Hematopoietic multipotent progenitor cell treated with erythropoietin and hydrocortisone succinate and interleukin-3 and kit ligand, for 15 days (in vitro differentiated cells): ENCODE measurements at regions not wholly inside any gene's neighbourhood (a gene's known extent, or its start where the extent isn't known, plus 50 kb on each side); places are given as distances from the start of the nearest gene placed in this dataset.
A peak's percentile ranks its signal among the peaks of the same experiment; 100 is the strongest.

Experiments
- DNase-seq: peaks from one replicate; pipeline ENCODE4 v3.0.0-alpha.2; 2015; ENCODE audit warnings: low spot score

DNA sequence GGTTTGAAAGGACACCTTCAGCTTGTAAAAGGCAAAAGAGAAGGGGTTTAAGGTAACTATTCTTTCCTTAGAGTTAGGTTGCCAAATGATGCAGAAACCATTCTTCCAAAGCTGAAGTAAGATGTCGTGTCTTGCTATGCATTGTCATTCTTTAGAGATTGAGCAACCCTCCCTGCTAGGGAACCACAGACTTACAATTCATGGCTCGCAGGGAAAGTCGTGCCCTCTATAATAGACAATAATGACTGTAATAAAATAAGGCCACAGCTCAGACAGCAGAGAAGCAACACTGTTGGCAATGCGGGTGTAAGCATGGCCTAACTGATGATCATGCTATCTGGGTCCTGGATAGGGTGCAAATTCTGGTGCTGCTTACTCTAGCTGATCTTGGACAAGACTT, 129.6 kb upstream of the CDH13 start:
- DNase-seq = no peak

DNA sequence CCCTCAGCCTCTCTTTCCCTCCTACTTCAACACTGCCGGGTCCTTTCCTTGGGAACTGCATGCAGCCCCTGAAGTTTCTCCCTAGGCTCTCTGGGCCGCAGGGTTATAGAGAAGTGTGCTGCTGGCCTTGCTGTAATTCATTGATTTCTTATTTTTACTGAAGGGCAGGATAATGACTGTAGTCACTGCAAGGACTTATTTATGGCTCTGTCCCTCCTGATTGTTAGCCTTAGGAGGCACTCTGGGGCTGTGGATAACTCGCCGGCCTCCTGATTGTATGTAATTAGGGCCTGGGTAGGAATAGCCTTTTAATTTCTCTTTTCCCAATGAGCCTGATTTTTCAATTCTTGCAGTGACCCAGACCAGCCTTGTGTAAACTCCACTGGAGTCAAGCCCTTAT, 138.3 kb upstream of the CDH13 start:
- no peak for DNase-seq

DNA sequence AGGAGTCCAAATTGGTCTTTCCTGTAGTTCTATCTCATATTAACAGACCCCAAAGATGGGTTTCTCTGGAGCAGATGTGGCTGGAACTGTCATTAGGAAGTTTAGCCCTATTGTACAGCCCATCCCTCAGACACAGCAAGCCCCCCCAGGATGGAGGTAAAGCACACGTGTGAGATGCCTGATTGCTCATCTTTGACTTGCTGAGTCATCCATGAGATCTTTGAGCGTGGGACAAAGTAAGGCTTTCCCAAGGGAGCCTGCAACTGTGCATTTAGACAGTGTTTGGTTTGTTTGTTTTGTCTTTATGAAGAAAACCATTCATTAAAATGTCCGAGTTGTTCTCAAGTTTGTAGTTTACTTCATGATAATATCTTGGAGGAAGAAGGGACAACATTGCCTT, 145.3 kb upstream of the CDH13 start:
- no peak for DNase-seq

DNA sequence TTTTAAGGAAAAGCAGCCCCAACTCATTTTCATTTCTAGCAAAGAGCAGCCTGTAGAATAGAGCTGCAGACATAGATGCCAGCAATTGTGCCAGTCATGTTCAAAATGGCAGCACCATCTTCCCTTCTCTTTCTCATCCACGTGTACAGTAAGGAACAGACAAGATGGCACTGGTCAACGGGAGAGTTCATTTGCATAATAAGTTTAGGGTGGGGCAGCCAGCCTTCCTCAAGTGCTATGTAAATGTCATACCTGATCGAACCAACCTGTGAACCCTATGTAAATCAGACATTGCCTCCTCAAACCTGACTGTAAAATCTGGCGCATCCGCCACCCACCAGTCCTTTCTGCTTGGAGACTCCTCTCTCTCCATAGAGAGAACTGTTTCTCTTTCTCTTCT, 150.0 kb upstream of the CDH13 start:
- DNase-seq = no peak

DNA sequence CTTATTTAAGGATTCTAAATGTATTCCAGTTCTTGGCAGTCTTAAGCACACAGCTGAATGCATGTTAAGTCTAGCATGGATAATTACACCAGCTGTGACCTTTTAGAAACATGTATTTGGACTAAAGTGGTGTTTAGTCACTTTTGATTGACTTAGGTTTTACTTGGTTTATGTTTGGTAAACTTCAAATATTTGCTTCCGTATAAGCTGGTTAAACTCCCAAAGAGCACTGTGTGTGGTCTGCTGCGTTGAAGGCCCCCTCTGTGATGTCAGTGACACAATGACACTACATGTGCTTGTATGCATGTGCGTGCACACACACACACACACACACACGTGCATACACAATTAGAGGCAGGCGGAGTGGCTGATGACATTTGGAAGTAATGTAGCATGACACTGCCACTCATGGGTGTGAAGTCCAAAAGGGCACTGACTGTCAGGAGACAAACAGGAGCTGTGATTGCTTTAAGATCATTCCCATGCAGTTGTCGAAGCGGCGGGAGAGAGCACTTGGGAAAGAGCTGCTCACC, 156.1 kb upstream of the CDH13 start:
- no peak for DNase-seq

DNA sequence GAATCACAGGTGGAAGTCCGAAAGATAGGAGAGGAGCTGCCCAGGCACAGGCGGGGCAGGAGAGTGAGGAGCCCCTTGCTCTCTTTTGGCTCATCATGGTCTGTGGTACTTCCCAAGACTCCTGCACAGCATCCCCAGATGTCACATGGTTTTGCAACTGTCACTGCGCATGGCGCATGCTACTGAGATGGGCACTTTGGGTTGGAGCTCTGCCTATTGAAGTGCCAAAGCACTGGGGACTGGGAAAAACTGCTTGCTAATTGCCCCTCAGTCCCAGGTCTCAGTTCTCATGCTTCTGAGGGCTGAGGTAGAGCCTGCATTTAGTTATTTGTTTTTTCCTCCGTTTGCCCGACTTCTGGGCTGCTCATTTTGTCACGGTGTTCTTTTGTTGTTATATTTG, 156.8 kb upstream of the CDH13 start:
- no peak for DNase-seq

DNA sequence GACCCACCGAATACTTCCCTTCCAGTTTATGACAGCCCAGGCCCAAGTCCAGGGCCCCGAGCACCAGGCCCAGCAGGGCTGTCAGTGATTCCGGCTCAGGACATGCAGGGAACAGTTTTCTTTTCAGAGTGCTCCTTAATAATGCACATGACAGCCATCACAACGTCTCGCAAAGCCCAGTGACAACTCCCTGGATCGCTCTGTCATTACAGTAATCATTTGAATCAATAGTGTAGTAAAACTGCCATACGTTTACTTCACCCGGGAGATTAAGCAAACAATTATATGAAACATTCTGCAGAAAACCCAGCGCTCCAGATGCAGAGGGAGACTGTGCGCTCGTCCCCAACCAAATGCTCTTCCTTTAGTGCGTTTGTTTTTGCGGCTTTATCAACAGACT, 162.6 kb upstream of the CDH13 start:
- DNase-seq = no peak

DNA sequence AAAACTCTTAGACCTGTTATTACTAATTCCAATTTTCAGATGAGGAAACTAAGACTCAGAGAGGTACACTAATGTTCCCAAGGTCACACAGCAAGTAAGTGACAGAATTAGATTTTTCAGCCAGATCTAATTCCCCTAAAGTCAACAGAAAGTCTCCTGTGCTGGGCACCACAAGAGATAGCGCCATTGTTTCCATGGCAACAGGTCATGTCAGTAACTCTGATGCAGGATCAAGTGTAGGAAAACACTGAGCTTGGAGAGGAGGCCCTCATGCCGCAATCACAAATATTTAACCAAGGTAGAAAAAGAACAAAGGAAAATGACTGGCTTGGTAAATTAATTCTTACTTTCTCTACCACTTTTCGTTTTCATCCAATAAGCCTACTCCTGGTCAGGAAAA, 166.0 kb upstream of the CDH13 start:
- DNase-seq = no peak

DNA sequence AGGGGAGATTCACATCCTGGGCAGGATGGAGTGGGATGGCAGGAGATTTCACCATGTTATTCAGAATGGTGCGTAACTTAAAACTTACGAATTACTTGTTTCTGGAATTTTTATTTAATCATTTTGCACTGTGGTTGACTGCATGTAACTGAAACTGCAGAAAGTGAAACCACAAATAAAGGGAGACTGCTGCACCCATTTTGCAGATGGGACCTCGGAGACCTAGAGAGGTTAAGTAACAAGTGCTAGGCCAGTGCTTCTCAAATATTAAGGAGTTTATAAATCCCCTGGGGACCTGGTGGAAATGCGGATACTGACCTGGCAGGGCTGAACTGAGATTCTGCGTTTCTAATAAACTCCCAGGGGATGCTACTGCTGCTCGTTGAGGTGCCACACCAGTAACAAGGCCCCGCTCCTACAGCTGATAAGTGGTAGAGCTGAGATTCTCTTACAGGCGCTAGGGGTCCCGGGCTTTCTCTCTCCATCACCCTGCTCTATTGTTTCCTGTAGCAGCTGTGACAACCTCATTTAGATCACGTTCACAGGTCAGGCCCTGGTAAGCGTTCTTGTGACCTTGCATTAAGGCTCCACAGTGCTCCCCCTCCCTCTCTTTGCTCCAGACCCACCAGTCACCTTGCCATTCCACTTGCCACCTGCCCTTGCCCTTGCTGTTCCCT, 167.1 kb upstream of the CDH13 start:
- no peak for DNase-seq

DNA sequence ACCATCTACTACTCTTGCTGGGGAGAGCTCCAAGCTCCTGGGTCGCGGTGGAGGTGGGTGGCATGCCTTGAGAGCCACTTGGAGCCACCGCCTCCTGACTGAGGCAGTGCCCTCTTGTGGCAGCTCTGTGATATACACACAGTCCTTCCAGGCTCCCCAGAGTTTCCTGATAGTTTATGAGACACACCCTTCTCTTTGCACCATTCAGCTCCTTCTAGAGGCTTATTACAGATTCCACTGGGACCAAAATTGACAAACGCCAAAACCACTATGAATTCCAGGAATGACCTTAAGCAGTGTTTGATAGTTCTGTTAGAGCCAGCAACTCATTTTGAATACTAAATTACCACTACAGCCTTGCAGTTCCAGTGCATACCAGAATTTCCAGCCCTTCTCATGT, 170.1 kb upstream of the CDH13 start:
- peak; percentile 22 for DNase-seq

DNA sequence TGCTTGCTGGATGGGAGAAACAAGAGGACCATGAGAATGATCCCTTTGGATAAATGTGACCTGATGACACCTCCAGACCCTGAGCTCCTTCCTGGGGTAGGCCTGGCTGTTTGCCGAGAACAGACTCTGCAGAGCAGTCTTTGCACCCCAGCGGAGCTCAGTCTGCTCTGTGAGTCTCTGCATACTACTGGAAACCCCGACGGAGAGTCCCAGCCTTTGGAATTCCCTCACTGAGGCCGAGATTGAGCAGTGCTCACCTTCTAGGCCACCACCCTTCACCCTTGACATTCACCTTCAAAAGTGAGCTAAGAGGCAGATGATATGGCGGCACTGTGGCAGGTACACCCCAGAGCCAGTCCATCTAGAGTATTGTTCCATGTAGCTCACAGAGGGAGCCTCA, 172.2 kb upstream of the CDH13 start:
- no peak for DNase-seq

DNA sequence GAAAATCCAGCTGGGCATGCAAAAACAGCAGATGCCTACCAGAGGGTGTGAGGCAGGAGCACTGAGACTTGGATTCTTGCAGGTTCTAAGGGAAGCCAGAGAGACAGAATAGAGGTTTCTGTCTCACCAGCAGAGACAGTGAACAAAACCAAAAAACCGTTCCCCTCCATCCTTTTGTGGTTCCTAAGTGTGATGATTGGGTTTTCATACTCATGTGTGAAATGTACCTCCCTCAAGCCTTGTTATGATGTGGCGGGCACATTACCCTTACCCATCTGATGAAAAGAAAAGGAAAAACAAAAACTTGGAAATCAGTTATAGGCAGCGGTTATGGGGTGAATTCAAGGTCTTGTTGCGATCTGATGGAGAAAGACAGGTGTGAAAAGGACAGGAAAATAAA, 172.6 kb upstream of the CDH13 start:
- no peak for DNase-seq

DNA sequence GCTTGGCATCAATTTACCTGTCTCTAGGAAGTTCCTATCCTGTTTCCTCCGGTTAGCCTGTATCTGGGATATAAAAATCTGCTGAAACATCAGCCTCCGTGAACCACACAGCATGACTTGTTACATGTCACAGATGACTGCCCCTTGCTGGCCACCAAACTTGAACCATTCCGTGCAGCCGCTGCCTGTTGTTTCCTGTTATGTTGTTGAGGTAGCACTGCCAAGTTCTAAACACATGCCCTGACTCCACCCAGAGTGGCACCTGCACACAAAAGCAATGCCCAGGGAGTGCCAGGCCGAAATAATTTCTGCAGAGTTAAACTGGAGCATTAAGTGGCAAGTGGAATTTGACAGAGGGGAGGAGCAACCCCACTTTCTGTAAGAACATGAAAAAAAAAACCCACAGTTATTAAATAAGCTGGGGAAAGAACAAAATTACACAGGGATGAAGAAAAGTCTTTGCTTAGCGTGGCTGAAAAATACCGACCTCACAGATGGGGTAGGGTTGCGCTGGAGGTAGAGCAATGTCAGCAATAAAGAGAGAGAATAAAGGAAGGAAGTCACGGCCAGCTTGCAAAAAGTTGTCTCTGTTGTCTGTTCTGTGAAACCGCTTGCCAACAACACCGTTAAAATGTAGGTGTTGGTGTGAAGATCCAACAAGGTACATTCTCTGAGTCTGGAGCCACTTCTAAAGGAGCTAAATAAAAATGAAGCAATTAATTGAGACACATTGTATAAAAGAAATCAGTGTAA, 174.6 kb upstream of the CDH13 start:
- no peak for DNase-seq

DNA sequence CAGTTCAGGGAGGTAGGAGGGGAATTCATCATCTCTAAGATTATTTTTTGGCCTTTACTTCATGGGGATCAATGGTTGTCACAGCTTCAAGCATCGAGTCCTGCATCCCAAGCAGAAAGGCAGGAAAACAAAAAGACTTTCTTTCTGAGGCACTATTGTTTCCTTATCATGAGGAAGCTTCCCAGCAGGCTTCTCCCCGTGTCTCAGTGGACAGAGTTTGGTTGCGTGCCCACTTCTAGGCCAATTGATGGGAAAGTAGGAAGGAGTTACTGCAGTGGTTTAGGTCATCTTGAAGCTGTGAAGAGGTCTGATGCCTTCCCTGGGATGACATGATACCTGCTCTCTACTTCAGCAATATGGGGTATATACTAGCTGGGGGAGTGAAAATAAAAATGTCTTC, 175.3 kb upstream of the CDH13 start:
- DNase-seq = no peak

DNA sequence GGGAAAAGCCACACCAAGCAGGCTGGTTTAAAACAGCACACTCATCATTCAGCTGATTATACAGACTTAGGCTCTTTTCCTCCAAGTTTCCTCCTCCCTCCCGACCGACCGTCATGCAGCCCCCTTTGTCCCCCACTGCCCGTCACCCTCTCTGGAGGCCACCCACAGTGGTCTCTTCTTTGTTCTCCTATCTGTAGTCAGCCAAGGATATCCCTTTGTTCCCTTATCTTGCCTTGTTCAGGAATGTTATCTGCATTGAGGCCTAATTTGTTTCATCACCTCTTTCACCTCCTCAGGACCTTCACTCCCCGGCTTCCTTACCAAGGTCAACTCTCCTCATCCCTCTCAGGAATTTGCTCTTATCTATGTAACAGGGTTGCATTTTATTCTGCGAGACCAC, 186.4 kb upstream of the CDH13 start:
- DNase-seq = no peak

DNA sequence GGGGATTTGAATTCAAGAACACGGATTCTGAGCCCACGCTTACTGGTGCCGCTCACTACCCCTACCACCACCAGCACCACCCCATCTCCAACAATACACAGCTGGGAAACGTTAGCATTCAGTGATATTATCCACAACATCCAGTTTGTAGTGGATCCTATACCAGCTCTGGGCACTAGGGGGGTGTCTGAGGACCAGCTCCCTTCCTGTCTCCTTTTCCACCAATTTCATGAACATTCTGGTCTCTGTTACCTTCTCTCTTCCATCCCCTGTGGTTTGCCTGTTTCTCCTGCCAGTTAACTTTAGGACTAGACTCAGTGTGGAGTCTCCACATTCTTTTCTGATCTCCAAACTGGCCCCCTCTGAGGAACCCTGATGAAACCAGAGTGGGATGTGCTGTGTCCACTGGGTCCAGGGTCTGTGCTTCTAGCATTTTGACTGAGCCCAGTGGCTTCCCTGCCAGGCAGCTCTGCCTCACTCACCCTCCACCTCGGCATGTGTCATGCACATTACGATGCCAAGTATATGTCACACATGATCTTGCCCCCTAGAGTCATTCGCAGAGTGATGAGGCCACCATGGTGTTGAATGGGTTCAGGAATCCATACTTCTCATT, 187.0 kb upstream of the CDH13 start:
- DNase-seq = no peak

DNA sequence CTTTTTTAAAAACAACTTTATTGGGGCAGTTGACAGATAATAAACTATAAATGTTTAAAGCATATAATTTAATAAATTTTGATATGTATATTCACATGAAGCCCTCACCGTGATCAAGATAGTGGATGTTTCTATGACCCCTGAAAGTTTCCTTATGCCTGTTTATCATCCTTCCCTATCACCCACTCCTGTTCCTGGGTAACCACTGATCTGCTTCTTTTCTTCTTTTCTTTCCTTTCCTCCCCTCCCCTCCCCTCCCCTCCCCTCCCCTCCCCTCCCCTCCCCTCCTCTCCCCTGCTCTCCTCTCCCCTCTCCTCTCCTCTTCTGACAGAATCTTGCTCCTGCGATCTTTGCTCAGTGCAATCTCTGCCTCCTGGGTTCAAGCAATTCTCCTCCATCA, 193.7 kb upstream of the CDH13 start:
- no peak for DNase-seq

DNA sequence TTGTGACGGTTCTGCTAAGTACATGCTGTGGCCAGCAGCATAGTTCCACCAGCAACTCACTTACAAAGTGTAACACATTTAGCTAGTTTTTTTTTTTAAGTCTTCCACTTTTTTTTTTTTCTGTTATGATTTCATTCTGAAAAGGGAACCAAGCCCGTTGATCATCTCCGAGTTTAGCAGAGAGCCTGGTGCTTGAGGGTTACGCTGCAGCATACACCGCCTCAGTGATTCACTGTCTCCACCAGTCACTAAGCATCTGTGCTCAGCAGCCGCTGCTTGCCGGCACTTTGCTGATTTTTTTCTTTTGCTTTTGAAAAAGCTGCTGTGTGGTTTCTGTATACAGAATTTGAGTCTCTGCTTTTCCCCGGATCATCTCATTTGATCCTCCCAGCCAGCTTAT, 194.5 kb upstream of the CDH13 start:
- no peak for DNase-seq

DNA sequence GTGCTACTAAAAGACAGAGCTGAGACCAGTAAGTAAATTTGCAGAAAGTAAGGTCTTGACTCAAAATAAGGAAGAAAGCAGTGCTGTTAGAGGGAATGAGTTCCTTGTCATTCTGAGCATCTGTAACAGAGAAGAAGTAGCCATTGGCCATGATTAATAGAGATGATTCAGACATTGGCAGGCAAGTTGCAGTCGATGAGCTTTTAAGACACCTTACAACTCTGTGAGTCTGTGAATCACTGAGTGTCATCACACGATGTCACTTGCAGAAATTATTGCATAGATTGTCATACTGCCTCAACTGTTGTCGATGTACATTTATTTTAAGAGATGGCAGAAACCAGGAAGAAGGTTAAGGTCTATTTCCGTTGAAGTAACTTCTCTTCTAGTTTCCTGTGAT, 201.1 kb upstream of the CDH13 start:
- DNase-seq = no peak

DNA sequence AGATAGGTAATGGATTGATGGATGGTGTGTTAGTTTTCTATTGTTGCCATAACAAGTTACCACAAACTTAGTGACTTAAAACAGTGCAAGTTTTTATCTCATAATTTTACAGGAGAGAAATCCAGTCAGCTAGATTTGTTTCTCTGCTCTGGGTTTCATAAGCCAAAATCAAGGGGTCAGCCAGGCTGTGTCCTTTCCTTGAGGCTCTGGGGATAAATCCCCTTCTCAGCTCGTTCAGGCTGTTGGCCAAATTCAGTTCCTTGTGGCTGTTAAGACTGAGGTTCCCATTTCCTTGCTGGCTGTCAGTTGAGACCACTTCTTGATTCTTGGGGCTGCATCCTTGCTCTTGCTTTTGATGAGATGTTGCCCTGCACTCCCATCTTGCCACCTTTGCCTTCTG, 204.9 kb upstream of the CDH13 start:
- no peak for DNase-seq

DNA sequence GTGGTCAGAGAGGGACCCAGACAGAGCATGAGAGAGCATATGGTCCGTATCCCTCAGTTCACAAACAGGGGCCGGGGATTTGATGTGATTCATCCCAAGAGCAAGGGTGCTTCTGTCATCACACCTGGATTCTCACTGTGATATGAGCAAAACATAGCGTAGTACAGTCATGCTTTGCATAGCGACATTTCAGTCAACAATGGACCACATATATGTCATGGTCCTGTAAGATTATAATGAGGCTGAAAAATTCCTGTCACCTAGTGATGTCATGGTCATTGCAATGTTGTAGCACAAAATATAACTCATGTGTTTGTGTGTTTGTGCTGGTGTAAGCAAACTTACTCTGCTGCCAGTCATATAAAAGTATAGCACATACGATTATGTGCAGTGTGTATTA, 207.4 kb upstream of the CDH13 start:
- no peak for DNase-seq

DNA sequence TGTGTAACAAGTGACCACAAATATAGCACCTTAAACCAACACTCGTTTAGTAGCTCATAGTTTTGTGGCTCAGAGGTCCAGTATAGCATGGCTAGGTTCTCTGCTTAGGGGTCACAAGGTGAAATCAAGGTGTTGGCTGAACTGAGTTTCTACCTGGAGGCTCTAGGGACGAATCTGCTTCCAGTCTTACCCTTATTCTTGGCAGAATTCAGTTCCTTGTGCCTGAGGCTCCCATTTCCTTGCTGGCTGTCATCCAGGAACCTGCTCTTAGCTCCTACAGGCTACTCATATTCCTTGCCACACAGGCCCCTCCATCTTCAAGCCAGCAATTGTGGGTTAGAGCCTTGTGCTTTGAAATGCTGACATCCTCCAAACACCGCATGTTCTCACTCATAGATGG, 212.3 kb upstream of the CDH13 start:
- no peak for DNase-seq

DNA sequence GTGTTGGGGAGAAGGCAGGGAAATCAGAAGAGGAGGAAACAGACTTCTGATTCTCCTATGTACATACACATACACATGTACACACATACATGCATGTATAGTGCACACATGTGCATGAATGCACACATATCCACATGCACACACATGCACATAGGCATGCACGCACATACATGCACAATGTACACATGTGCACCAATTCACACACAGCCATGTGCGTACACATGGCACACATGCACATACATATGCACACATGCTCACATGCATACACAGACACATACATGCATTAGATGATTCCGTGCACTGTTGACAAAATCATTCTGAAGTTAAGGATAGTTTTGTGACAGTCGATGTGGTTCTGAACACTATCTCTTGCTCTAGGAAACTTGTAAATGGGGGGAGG, 214.0 kb upstream of the CDH13 start:
- no peak for DNase-seq
